Cardiac muscle cell (in vitro differentiated cells and primary cell): ENCODE measurements at regions not wholly inside any gene's neighbourhood (a gene's known extent, or its start where the extent isn't known, plus 50 kb on each side); places are given as distances from the start of the nearest gene placed in this dataset.

Source experiments
- DNase-seq, 2 donors: peaks; one replicate each; pipeline versions ENCODE4 v3.0.0 to v3.0.0-alpha.2; 2010 to 2017; ENCODE audit warnings: low read depth in 1 of 2, low spot score in 1 of 2
- H3K27ac ChIP-seq: fragments of 200-600 bp; sonication (generic); 2 replicates; pipeline ENCODE4 v1.5.1; 2016
- H3K27me3 ChIP-seq: fragments of 200-600 bp; sonication (generic); 2 replicates; pipeline ENCODE4 v1.6.0; 2016; ENCODE audit warnings: control low read depth
- H3K36me3 ChIP-seq: fragments of 200-600 bp; sonication (generic); 2 replicates; pipeline ENCODE4 v1.5.1; 2016; ENCODE audit warnings: control low read depth
- H3K4me1 ChIP-seq: fragments of 200-600 bp; sonication (generic); 2 replicates; pipeline ENCODE4 v1.8.1; 2017; ENCODE audit warnings: low read depth, mild to moderate bottlenecking, mixed run types
- H3K4me3 ChIP-seq: fragments of 200-600 bp; sonication (generic); 2 replicates; pipeline ENCODE4 v1.5.1; 2016; ENCODE audit warnings: mild to moderate bottlenecking
- H3K9me3 ChIP-seq: fragments of 200-600 bp; sonication (generic); 2 replicates; pipeline ENCODE4 v1.5.1; 2017; ENCODE audit warnings: low read depth, mild to moderate bottlenecking, control low read depth
- CTCF ChIP-seq: IDR thresholded peaks from 2 replicates; pipeline ENCODE4 v1.5.1; 2012; ENCODE audit warnings: low read depth, mild to moderate bottlenecking, low read length

GRCh38 chr14:37899365-37899764 lies 303.9 kb downstream of the TTC6 start:
- Histone ChIP-seq H3K27me3 (no peaks in the 10 kb centered on the region), H3K27ac (no peak overlapping the region), H3K36me3 (no peaks in the 10 kb centered on the region), H3K4me3 (no peak overlapping the region), H3K4me1 (no peaks in the 10 kb centered on the region), H3K9me3 (no peaks in the 10 kb centered on the region)
- no peak for DNase-seq
- no peak for TF ChIP-seq CTCF

DNA sequence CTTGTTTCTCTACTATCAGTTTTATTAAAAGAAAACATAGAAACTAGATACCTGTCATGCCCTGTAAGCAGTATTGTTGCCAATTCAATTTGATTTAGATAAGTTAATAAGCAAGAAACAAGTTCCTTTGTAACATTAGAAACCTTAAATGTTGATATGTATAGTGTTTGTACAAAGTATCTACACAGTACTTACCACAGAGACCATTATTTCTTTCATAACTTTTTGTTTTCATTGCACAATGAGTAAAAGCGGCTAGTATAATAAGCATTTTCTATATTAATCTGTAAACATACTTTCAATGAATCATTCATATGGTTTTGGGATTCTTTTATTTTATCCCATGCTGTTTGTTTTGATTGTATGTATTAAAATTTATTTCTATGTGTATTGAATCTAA lies 305.1 kb downstream of the TTC6 start:
- Histone ChIP-seq H3K4me1 (no peaks in the 10 kb centered on the region), H3K27ac (no peak overlapping the region)

GRCh38 chr14:37901978-37902377 lies 305.7 kb upstream of the SSTR1 start:
- Histone ChIP-seq H3K36me3 (no peaks in the 10 kb centered on the region), H3K27ac (no peak overlapping the region)
- no peak for TF ChIP-seq CTCF

More for the DNA sequence above, 305.1 kb downstream of the TTC6 start:
- no peaks in the 10 kb centered on the region for H3K27me3 ChIP-seq
- no peaks in the 10 kb centered on the region for H3K36me3 ChIP-seq
- no peak overlapping the region for H3K4me3 ChIP-seq
- no peak for DNase-seq
- TF ChIP-seq CTCF = no peak
- H3K9me3 ChIP-seq = no peaks in the 10 kb centered on the region

GRCh38 chr14:37903343-37904191 lies 304.1 kb upstream of the SSTR1 start:
- Histone ChIP-seq H3K36me3 (no peaks in the 10 kb centered on the region), H3K27me3 (no peaks in the 10 kb centered on the region), H3K27ac (no peak overlapping the region), H3K9me3 (no peaks in the 10 kb centered on the region), H3K4me1 (no peaks in the 10 kb centered on the region), H3K4me3 (no peak overlapping the region)
- TF ChIP-seq CTCF = peak; percentile 55
- DNase-seq = peak; percentile 55 to 65

More at GRCh38 chr14:37901978-37902377, 305.7 kb upstream of the SSTR1 start:
- Histone ChIP-seq H3K9me3 (no peaks in the 10 kb centered on the region), H3K27me3 (no peaks in the 10 kb centered on the region), H3K4me1 (no peaks in the 10 kb centered on the region), H3K4me3 (no peak overlapping the region)
- no peak for DNase-seq

GRCh38 chr14:37924622-37925021 lies 283.1 kb upstream of the SSTR1 start:
- Histone ChIP-seq H3K27me3 (no peaks in the 10 kb centered on the region), H3K27ac (no peak overlapping the region), H3K9me3 (no peaks in the 10 kb centered on the region), H3K4me3 (no peak overlapping the region), H3K4me1 (no peaks in the 10 kb centered on the region), H3K36me3 (no peaks in the 10 kb centered on the region)
- no peak for TF ChIP-seq CTCF
- DNase-seq = no peak
